Neural progenitor cell (in vitro differentiated cells): ENCODE measurements at regions not wholly inside any gene's neighbourhood (a gene's known extent, or its start where the extent isn't known, plus 50 kb on each side); places are given as distances from the start of the nearest gene placed in this dataset.

Experiments used
- DNase-seq: peaks from one replicate; pipeline ENCODE4 v3.0.0-alpha.2; 2016; ENCODE audit warnings: low spot score
- H2AFZ ChIP-seq: fragments of 200-600 bp; sonication (generic); replicated peaks from 2 replicates; pipeline ENCODE4 v1.6.1; 2016; ENCODE audit warnings: antibody characterized with exemption
- H3F3A ChIP-seq: fragments of 200-600 bp; sonication (generic); 2 replicates; pipeline ENCODE4 v1.6.1; 2016; ENCODE audit warnings: antibody characterized with exemption, low read depth
- H3K27ac ChIP-seq: fragments of 200-600 bp; sonication (generic); 2 replicates; pipeline ENCODE4 v1.5.1; 2016; ENCODE audit warnings: mild to moderate bottlenecking
- H3K27me3 ChIP-seq: fragments of 200-600 bp; sonication (generic); 2 replicates; pipeline ENCODE4 v1.6.1; 2016; ENCODE audit warnings: mild to moderate bottlenecking, moderate library complexity
- H3K36me3 ChIP-seq: fragments of 200-600 bp; sonication (generic); 2 replicates; pipeline ENCODE4 v1.5.1; 2016
- H3K4me1 ChIP-seq: fragments of 200-600 bp; sonication (generic); 2 replicates; pipeline ENCODE4 v1.6.1; 2016; ENCODE audit warnings: mixed run types
- H3K4me2 ChIP-seq: fragments of 200-600 bp; sonication (generic); 2 replicates; pipeline ENCODE4 v1.6.1; 2016
- H3K4me3 ChIP-seq: fragments of 200-600 bp; sonication (generic); 2 replicates; pipeline ENCODE4 v1.5.1; 2016
- H3K79me2 ChIP-seq: fragments of 200-600 bp; sonication (generic); 2 replicates; pipeline ENCODE4 v1.6.1; 2016; ENCODE audit warnings: low read depth
- H3K9ac ChIP-seq: fragments of 200-600 bp; sonication (generic); 2 replicates; pipeline ENCODE4 v1.6.1; 2016
- H3K9me3 ChIP-seq: fragments of 200-600 bp; sonication (generic); 2 replicates; pipeline ENCODE4 v1.5.1; 2016; ENCODE audit warnings: low read depth
- H4K20me1 ChIP-seq: fragments of 200-600 bp; sonication (generic); 2 replicates; pipeline ENCODE4 v1.6.1; 2016; ENCODE audit warnings: low read depth
- H3K27ac Mint-ChIP-seq: 3 replicates; pipeline ENCODE4 v1.8.0; 2021; ENCODE audit warnings: mixed read lengths
- H3K27me3 Mint-ChIP-seq: 2 replicates; pipeline ENCODE4 v1.8.0; 2022; ENCODE audit warnings: low read depth, mild to moderate bottlenecking, inconsistent platforms, moderate library complexity, mixed read lengths; ENCODE audit not compliant: insufficient read depth
- H3K36me3 Mint-ChIP-seq: 3 replicates; pipeline ENCODE4 v1.8.0; 2021; ENCODE audit warnings: mixed read lengths
- H3K4me1 Mint-ChIP-seq: 3 replicates; pipeline ENCODE4 v1.8.0; 2021; ENCODE audit warnings: mixed read lengths
- H3K4me3 Mint-ChIP-seq: 3 replicates; pipeline ENCODE4 v1.8.0; 2021; ENCODE audit warnings: mild to moderate bottlenecking, moderate library complexity, mixed read lengths
- H3K9me3 Mint-ChIP-seq: 3 replicates; pipeline ENCODE4 v1.8.0; 2020; ENCODE audit warnings: mixed read lengths
- CTCF ChIP-seq: fragments of 200-600 bp; sonication (generic); IDR thresholded peaks from 2 replicates; pipeline ENCODE4 v1.5.1; 2017; ENCODE audit warnings: antibody characterized with exemption, mild to moderate bottlenecking
- EZH2 ChIP-seq: fragments of 200-600 bp; sonication (generic); IDR thresholded peaks from 2 replicates; pipeline ENCODE4 v1.6.1; 2017; ENCODE audit warnings: antibody characterized with exemption, mild to moderate bottlenecking, moderate library complexity
- EZH2phosphoT487 ChIP-seq: fragments of 200-600 bp; sonication (generic); IDR thresholded peaks from 2 replicates; pipeline ENCODE4 v1.6.1; 2017; ENCODE audit warnings: antibody characterized with exemption

GRCh38 chr4:134533068-134533467, 331.5 kb upstream of the PABPC4L start:
- no peaks in the 10 kb centered on the region for H3K27me3 Mint-ChIP-seq

DNA sequence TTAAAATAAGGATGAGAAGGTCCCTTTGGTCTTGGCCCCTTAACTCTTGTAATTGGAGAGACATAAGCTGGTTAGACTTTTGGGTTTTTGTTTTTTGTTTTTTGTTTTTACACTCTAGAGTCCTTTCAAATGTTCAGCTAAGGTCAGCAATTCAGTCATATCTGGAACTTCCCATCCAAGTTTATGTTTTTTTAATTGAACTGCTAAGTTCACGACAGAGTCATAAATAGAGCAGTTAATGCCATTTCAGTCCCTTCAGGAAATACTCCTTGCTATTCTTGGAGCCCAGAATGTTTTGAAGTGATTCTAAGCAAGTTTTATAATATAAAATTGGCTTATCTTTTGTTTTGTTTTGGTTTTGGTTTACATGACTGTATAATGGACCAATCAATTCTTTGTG, 329.4 kb upstream of the PABPC4L start:
- no peaks in the 10 kb centered on the region for H3K36me3 Mint-ChIP-seq
- H3K9me3 Mint-ChIP-seq: no peaks in the 10 kb centered on the region
- H3K36me3 ChIP-seq: no peaks in the 10 kb centered on the region
- TF ChIP-seq CTCF: no peak
- TF ChIP-seq EZH2phosphoT487: no peak
- TF ChIP-seq EZH2: no peak
- no peaks in the 10 kb centered on the region for H3K9me3 ChIP-seq
- H3K27ac Mint-ChIP-seq: no peak overlapping the region
- no peak overlapping the region for H3K9ac ChIP-seq
- H3K4me3 ChIP-seq: no peak overlapping the region
- no peaks in the 10 kb centered on the region for H3K4me1 ChIP-seq
- H3F3A ChIP-seq: no peaks in the 10 kb centered on the region
- H3K4me2 ChIP-seq: no peak overlapping the region
- DNase-seq: no peak
- H3K4me1 Mint-ChIP-seq: no peaks in the 10 kb centered on the region
- H3K27me3 Mint-ChIP-seq: no peaks in the 10 kb centered on the region
- H4K20me1 ChIP-seq: no peaks in the 10 kb centered on the region
- no peak overlapping the region for H2AFZ ChIP-seq
- no peak overlapping the region for H3K27ac ChIP-seq
- no peak overlapping the region for H3K4me3 Mint-ChIP-seq
- no peaks in the 10 kb centered on the region for H3K79me2 ChIP-seq
- no peaks in the 10 kb centered on the region for H3K27me3 ChIP-seq

More at GRCh38 chr4:134533068-134533467, 331.5 kb upstream of the PABPC4L start:
- TF ChIP-seq EZH2phosphoT487 (no peak), EZH2 (no peak), CTCF (no peak)
- Histone ChIP-seq H3K9me3 (no peaks in the 10 kb centered on the region), H3K79me2 (no peaks in the 10 kb centered on the region), H3K4me3 (no peak overlapping the region), H2AFZ (no peak overlapping the region), H3K27me3 (no peaks in the 10 kb centered on the region), H3K9ac (no peak overlapping the region), H3F3A (no peaks in the 10 kb centered on the region), H3K36me3 (no peaks in the 10 kb centered on the region), H4K20me1 (no peaks in the 10 kb centered on the region), H3K27ac (no peak overlapping the region), H3K4me2 (no peak overlapping the region), H3K4me1 (no peaks in the 10 kb centered on the region)
- H3K36me3 Mint-ChIP-seq: no peaks in the 10 kb centered on the region
- H3K9me3 Mint-ChIP-seq: no peaks in the 10 kb centered on the region
- DNase-seq: no peak
- H3K4me1 Mint-ChIP-seq: no peaks in the 10 kb centered on the region
- H3K27ac Mint-ChIP-seq: no peak overlapping the region
- no peak overlapping the region for H3K4me3 Mint-ChIP-seq

DNA sequence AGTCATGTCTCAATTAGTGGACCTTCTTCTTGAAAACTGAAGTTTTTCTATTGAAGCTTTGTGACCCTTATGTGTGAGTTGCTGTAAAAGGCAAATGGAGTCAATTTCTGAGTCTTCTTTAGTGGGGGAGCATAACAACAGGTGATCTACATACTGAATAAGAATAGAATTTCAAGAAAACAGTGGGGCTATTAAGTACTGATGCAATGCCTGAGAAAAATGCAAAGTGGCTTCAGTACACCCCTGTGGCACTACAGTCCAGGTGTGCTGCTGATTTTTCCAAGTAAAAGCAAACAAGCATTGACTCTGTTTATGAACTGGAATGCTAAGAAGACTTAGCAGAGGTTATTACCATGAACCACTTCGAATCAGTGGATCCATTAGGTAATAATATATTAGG, 328.0 kb upstream of the PABPC4L start:
- Histone ChIP-seq H3K4me1 (no peaks in the 10 kb centered on the region), H3K27me3 (no peaks in the 10 kb centered on the region), H4K20me1 (no peaks in the 10 kb centered on the region), H3K9me3 (no peaks in the 10 kb centered on the region), H3K4me3 (no peak overlapping the region), H3K36me3 (no peaks in the 10 kb centered on the region), H3K79me2 (no peaks in the 10 kb centered on the region), H3F3A (no peaks in the 10 kb centered on the region), H3K27ac (no peak overlapping the region), H2AFZ (no peak overlapping the region), H3K4me2 (no peak overlapping the region), H3K9ac (no peak overlapping the region)
- Mint-ChIP-seq H3K27me3 (no peaks in the 10 kb centered on the region), H3K36me3 (no peaks in the 10 kb centered on the region), H3K4me3 (no peak overlapping the region), H3K27ac (no peak overlapping the region), H3K4me1 (no peaks in the 10 kb centered on the region), H3K9me3 (no peaks in the 10 kb centered on the region)
- no peak for DNase-seq
- TF ChIP-seq EZH2: no peak
- no peak for TF ChIP-seq CTCF
- TF ChIP-seq EZH2phosphoT487: no peak
